ENCODE measurements at regions not wholly inside any gene's neighbourhood (a gene's known extent, or its start where the extent isn't known, plus 50 kb on each side); places are given as distances from the start of the nearest gene placed in this dataset.

DNA sequence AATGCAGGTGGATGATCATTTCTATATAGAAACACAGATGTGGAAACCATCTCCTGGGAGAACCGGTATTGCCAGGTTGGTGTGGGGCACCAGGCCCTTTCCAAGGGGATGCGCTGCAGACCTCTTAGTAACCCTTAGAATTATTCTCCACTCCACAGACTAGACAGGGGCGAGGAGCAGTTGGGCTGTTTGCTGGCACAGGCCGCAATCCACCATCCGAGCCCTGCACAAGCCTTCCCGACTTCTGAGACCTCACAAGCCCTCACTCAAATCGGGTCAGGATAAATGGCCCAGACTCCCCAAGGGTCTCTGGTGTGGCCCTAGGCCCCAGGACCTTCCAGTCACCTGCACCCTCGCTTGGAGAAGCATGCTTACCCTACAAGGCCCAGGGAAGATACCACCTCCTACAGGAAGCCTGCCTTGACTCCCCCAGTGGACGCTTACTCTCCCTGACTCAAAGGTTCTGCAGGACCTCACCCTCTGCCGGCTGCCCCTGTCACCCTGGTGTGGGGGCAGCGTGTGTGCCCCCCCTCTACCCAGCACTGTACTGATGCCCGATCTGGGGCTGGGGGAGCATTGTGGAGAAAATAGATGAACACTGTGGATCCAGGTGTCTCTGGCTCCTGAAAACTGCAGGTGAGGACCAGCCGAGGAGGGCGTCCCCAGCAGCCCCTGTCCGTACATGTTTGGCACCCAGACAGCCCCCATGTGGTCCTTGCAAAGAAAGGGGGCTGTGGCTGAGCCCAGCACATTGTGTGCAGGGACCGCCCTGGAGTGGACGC, 49.8 kb upstream of the ACSF3 start:
- DNase-seq, result no peak
